Astrocyte (in vitro differentiated cells and primary cell): ENCODE measurements at regions not wholly inside any gene's neighbourhood (a gene's known extent, or its start where the extent isn't known, plus 50 kb on each side); places are given as distances from the start of the nearest gene placed in this dataset.

Source experiments
- DNase-seq: peaks from one replicate; pipeline ENCODE4 v3.0.0-alpha.2; 2010; ENCODE audit warnings: low read depth
- FAIRE-seq: peaks from 2 replicates; lab custom pipeline; 2011; peaks lifted over from hg19 to GRCh38; lab: Jason Lieb, UNC
- H2AFZ ChIP-seq: 2 replicates; pipeline ENCODE4 v1.6.0; 2012; ENCODE audit warnings: low read depth, low read length, inconsistent platforms
- H3K27ac ChIP-seq: 2 replicates; pipeline ENCODE4 v1.5.1; 2011; ENCODE audit warnings: low read depth, low read length, inconsistent platforms
- H3K27me3 ChIP-seq: 2 replicates; pipeline ENCODE4 v1.6.0; 2011; ENCODE audit warnings: low read length, inconsistent platforms; ENCODE audit not compliant: insufficient read depth
- H3K36me3 ChIP-seq: 2 replicates; pipeline ENCODE4 v1.5.1; 2011; ENCODE audit warnings: low read length, inconsistent platforms; ENCODE audit not compliant: insufficient read depth
- H3K4me1 ChIP-seq: 2 replicates; pipeline ENCODE4 v1.5.1; 2011; ENCODE audit warnings: low read length, inconsistent platforms; ENCODE audit not compliant: insufficient read depth
- H3K4me2 ChIP-seq: 2 replicates; pipeline ENCODE4 v1.6.0; 2012; ENCODE audit warnings: low read length, inconsistent platforms
- H3K4me3 ChIP-seq: 2 replicates; pipeline ENCODE4 v1.5.1; 2011; ENCODE audit warnings: low read depth, mild to moderate bottlenecking, low read length, inconsistent platforms; ENCODE audit not compliant: insufficient read depth
- H3K79me2 ChIP-seq: 2 replicates; pipeline ENCODE4 v1.6.0; 2012; ENCODE audit warnings: mild to moderate bottlenecking, low read length, inconsistent platforms; ENCODE audit not compliant: insufficient read depth
- H3K9ac ChIP-seq: 2 replicates; pipeline ENCODE4 v1.6.0; 2012; ENCODE audit warnings: mild to moderate bottlenecking, low read length, inconsistent platforms
- H3K9me3 ChIP-seq: 2 replicates; pipeline ENCODE4 v1.5.1; 2012; ENCODE audit warnings: low read depth, mild to moderate bottlenecking, low read length, inconsistent platforms; ENCODE audit not compliant: insufficient read depth
- H4K20me1 ChIP-seq: 2 replicates; pipeline ENCODE4 v1.6.0; 2012; ENCODE audit warnings: low read length, inconsistent platforms; ENCODE audit not compliant: insufficient read depth
- H3K27ac Mint-ChIP-seq: one replicate; pipeline ENCODE4 v1.8.0; 2021; ENCODE audit warnings: mild to moderate bottlenecking, mixed read lengths; ENCODE audit not compliant: unreplicated experiment
- H3K27me3 Mint-ChIP-seq: one replicate; pipeline ENCODE4 v1.8.0; 2021; ENCODE audit warnings: low read depth, mixed read lengths; ENCODE audit not compliant: unreplicated experiment
- H3K36me3 Mint-ChIP-seq: one replicate; pipeline ENCODE4 v1.8.0; 2021; ENCODE audit warnings: low read depth, mixed read lengths; ENCODE audit not compliant: unreplicated experiment
- H3K4me1 Mint-ChIP-seq: one replicate; pipeline ENCODE4 v1.8.0; 2021; ENCODE audit warnings: low read depth, mixed read lengths; ENCODE audit not compliant: unreplicated experiment
- H3K4me3 Mint-ChIP-seq: one replicate; pipeline ENCODE4 v1.8.0; 2021; ENCODE audit warnings: mild to moderate bottlenecking, moderate library complexity, mixed read lengths; ENCODE audit not compliant: unreplicated experiment
- H3K9me3 Mint-ChIP-seq: one replicate; pipeline ENCODE4 v1.8.0; 2021; ENCODE audit warnings: mild to moderate bottlenecking, mixed read lengths; ENCODE audit not compliant: unreplicated experiment
- CTCF ChIP-seq: IDR thresholded peaks from 2 replicates; pipeline ENCODE4 v1.5.1; 2011; ENCODE audit warnings: low read depth, mild to moderate bottlenecking, inconsistent platforms, low read length, moderate library complexity; ENCODE audit not compliant: insufficient read depth
- EZH2 ChIP-seq: IDR thresholded peaks from 2 replicates; pipeline ENCODE4 v1.6.1; 2012; ENCODE audit warnings: mild to moderate bottlenecking, low read length, inconsistent platforms; ENCODE audit not compliant: insufficient read depth

GRCh38 chr10:128808921-128809440, 658.1 kb upstream of the MGMT start:
- H3K4me2 ChIP-seq = no peak overlapping the region
- H3K4me1 Mint-ChIP-seq = no peaks in the 10 kb centered on the region

GRCh38 chr10:128811511-128811910, 655.5 kb upstream of the MGMT start:
- H3K9me3 Mint-ChIP-seq = peaks cover 4% of the 10 kb centered on the region
- Histone ChIP-seq H3K27ac (no peak overlapping the region), H3K27me3 (no peaks in the 10 kb centered on the region), H3K9me3 (no peaks in the 10 kb centered on the region), H3K36me3 (no peaks in the 10 kb centered on the region), H4K20me1 (no peaks in the 10 kb centered on the region), H3K4me2 (no peak overlapping the region), H3K9ac (no peak overlapping the region), H2AFZ (no peak overlapping the region), H3K4me1 (no peaks in the 10 kb centered on the region), H3K79me2 (no peaks in the 10 kb centered on the region), H3K4me3 (no peak overlapping the region)
- H3K4me3 Mint-ChIP-seq = no peak overlapping the region
- H3K27me3 Mint-ChIP-seq = peaks cover 28% of the 10 kb centered on the region
- FAIRE-seq (no peak), DNase-seq (no peak)
- no peak for TF ChIP-seq EZH2
- TF ChIP-seq CTCF = no peak
- no peaks in the 10 kb centered on the region for H3K4me1 Mint-ChIP-seq
- H3K27ac Mint-ChIP-seq = no peak overlapping the region
- H3K36me3 Mint-ChIP-seq = no peaks in the 10 kb centered on the region

More at GRCh38 chr10:128808921-128809440, 658.1 kb upstream of the MGMT start:
- Mint-ChIP-seq H3K4me3 (no peak overlapping the region), H3K36me3 (no peaks in the 10 kb centered on the region), H3K27ac (no peak overlapping the region), H3K9me3 (peaks cover 4% of the 10 kb centered on the region), H3K27me3 (peaks cover 32% of the 10 kb centered on the region)
- TF ChIP-seq CTCF (no peak), EZH2 (no peak)
- FAIRE-seq (no peak), DNase-seq (peak; percentile 12)
- H3K9me3 ChIP-seq = no peaks in the 10 kb centered on the region
- H3K27ac ChIP-seq = no peak overlapping the region
- no peaks in the 10 kb centered on the region for H3K4me1 ChIP-seq
- no peaks in the 10 kb centered on the region for H4K20me1 ChIP-seq
- H3K36me3 ChIP-seq = no peaks in the 10 kb centered on the region
- no peak overlapping the region for H2AFZ ChIP-seq
- H3K79me2 ChIP-seq = no peaks in the 10 kb centered on the region
- no peaks in the 10 kb centered on the region for H3K27me3 ChIP-seq
- H3K4me3 ChIP-seq = no peak overlapping the region
- H3K9ac ChIP-seq = no peak overlapping the region

- no peak overlapping the region for H3K4me3 ChIP-seq
- H3K79me2 ChIP-seq = no peaks in the 10 kb centered on the region
- no peak for TF ChIP-seq EZH2
- no peak for TF ChIP-seq CTCF
- no peaks in the 10 kb centered on the region for H3K27me3 ChIP-seq
- H3K27ac ChIP-seq = no peak overlapping the region
- H3K9me3 ChIP-seq = no peaks in the 10 kb centered on the region
- Mint-ChIP-seq H3K27me3 (peaks cover 32% of the 10 kb centered on the region), H3K9me3 (peaks cover 4% of the 10 kb centered on the region), H3K36me3 (no peaks in the 10 kb centered on the region), H3K4me1 (no peaks in the 10 kb centered on the region), H3K27ac (no peak overlapping the region), H3K4me3 (no peak overlapping the region)
- H3K36me3 ChIP-seq = no peaks in the 10 kb centered on the region
- no peak overlapping the region for H2AFZ ChIP-seq
- H3K4me2 ChIP-seq = no peak overlapping the region
- no peaks in the 10 kb centered on the region for H3K4me1 ChIP-seq
- no peaks in the 10 kb centered on the region for H4K20me1 ChIP-seq
- DNase-seq (no peak), FAIRE-seq (no peak)
- no peak overlapping the region for H3K9ac ChIP-seq
Measured at GRCh38 chr10:128812000-128812399, 655.0 kb upstream of the MGMT start.
